ENCODE measurements at regions not wholly inside any gene's neighbourhood (a gene's known extent, or its start where the extent isn't known, plus 50 kb on each side); places are given as distances from the start of the nearest gene placed in this dataset.

DNA sequence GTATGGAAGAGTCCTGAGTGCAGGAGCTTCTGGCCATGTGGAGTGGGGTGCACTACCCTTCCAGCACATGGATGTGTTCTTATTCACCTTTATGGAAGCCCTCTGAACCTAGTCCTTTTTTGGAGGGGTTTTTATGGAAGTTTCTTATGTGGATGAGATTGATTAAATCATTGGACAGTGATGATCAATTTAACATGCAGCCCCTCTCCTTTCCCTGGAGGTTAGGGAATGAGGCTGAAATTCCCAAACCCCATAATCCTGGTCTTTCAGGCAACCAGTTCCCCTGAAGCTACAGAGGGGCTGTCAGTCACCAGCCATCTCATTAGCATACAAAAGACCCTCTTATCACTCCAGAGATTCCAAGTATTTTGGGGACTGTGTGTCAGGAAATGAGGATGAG is 183.9 kb upstream of the MAP3K7 start:
- intact Hi-C loops (cut with DNase I): no loop called here
- DNase-seq (ENCODE audit: extremely low spot score in 2 of 2): no peak
- TF ChIP-seq POLR2A (IDR thresholded peaks at IDR 0.05) (no peak), POLR2AphosphoS5 (IDR thresholded peaks at IDR 0.05; ENCODE audit: insufficient read depth in 1 of 2, low read depth in 1 of 2) (no peak)
- TF ChIP-seq, protein P1, sequence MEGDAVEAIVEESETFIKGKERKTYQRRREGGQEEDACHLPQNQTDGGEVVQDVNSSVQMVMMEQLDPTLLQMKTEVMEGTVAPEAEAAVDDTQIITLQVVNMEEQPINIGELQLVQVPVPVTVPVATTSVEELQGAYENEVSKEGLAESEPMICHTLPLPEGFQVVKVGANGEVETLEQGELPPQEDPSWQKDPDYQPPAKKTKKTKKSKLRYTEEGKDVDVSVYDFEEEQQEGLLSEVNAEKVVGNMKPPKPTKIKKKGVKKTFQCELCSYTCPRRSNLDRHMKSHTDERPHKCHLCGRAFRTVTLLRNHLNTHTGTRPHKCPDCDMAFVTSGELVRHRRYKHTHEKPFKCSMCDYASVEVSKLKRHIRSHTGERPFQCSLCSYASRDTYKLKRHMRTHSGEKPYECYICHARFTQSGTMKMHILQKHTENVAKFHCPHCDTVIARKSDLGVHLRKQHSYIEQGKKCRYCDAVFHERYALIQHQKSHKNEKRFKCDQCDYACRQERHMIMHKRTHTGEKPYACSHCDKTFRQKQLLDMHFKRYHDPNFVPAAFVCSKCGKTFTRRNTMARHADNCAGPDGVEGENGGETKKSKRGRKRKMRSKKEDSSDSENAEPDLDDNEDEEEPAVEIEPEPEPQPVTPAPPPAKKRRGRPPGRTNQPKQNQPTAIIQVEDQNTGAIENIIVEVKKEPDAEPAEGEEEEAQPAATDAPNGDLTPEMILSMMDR (IDR thresholded peaks at IDR 0.05): no peak

DNA sequence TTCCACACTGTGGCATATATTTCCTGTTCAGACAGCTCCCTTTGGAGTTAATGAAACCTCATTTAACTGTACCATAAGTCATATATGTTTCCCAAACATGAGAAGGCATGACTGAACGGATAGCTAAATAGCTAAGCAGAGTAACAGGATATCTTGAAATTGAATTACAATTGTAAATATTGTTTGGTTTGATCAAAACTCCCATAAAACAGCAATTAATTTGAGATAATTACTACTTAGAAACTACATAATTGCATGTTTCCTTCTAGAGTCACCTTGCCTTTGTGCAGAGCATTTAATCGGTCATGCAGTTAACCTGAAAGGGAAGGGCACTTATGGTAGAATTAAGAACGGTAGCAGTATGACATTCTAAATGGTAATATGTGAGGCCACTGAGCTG is 179.0 kb upstream of the MAP3K7 start:
- no peak overlapping the region for H3K27ac ChIP-seq
- H3K9me3 ChIP-seq: no peaks in the 10 kb centered on the region
- DNase-seq (ENCODE audit: extremely low spot score in 2 of 2): no peak
- H3K36me3 ChIP-seq: no peaks in the 10 kb centered on the region
- TF ChIP-seq, protein P1 (IDR thresholded peaks at IDR 0.05): no peak
- no peak for TF ChIP-seq POLR2A (IDR thresholded peaks at IDR 0.05)
- TF ChIP-seq POLR2AphosphoS5 (IDR thresholded peaks at IDR 0.05; ENCODE audit: insufficient read depth in 1 of 2, low read depth in 1 of 2): no peak
- H3K4me3 ChIP-seq: no peak overlapping the region
- no peaks in the 10 kb centered on the region for H3K4me1 ChIP-seq
- intact Hi-C loops (cut with DNase I): no loop called here
- no peaks in the 10 kb centered on the region for H3K27me3 ChIP-seq

More for the DNA sequence above, 183.9 kb upstream of the MAP3K7 start:
- Histone ChIP-seq H3K27ac (no peak overlapping the region), H3K4me3 (no peak overlapping the region), H3K4me1 (no peaks in the 10 kb centered on the region), H3K9me3 (no peaks in the 10 kb centered on the region), H3K36me3 (no peaks in the 10 kb centered on the region), H3K27me3 (no peaks in the 10 kb centered on the region)

DNA sequence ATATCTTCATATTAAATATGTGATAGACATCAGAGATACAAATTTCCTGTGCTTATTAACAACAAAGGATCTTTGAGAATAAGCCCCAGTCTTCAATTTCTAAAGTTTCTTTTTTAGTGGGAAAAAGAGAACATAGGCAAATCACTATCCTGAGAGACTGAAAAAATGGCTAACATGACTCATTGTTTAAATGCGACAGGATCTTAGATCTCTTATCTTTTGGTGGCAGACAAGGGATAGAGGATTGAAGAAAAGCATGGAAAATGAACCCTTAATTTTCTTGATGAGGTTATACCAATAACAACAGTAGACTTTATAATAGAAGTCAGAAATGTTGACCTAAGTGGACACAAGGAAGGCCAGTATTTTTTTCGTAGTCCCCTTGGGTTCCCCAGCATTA is 178.6 kb upstream of the MAP3K7 start:
- Histone ChIP-seq H3K36me3 (no peaks in the 10 kb centered on the region), H3K9me3 (no peaks in the 10 kb centered on the region), H3K27ac (no peak overlapping the region), H3K4me3 (no peak overlapping the region), H3K27me3 (no peaks in the 10 kb centered on the region), H3K4me1 (no peaks in the 10 kb centered on the region)
- intact Hi-C loops (cut with DNase I): no loop called here
- TF ChIP-seq POLR2A (IDR thresholded peaks at IDR 0.05): no peak
- TF ChIP-seq, protein P1 (IDR thresholded peaks at IDR 0.05): no peak
- no peak for TF ChIP-seq POLR2AphosphoS5 (IDR thresholded peaks at IDR 0.05; ENCODE audit: insufficient read depth in 1 of 2, low read depth in 1 of 2)
- no peak for DNase-seq (ENCODE audit: extremely low spot score in 2 of 2)

DNA sequence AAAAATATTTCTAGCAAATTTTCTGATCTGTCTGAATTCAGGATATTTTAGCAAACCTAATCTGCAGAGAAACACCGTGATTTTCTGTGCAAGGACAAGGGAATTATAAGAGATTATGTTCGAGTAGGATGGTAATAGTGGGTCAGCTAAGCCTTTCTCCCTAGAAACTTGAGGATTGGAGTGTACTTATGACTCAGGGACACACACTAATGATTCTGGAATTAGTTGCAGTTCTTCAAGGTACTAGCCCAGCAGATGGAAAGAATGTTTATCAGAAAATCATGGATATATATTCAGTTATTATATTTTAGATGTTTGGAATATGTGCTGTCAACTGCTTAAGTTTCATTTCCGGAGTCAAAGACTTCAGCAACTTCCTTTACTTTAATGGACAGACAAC is 177.1 kb upstream of the MAP3K7 start:
- H3K27ac ChIP-seq: no peak overlapping the region
- no peaks in the 10 kb centered on the region for H3K9me3 ChIP-seq
- H3K27me3 ChIP-seq: no peaks in the 10 kb centered on the region
- H3K4me1 ChIP-seq: no peaks in the 10 kb centered on the region
- intact Hi-C loops (cut with DNase I): no loop called here
- H3K4me3 ChIP-seq: no peak overlapping the region
- no peaks in the 10 kb centered on the region for H3K36me3 ChIP-seq
- no peak for TF ChIP-seq POLR2A (IDR thresholded peaks at IDR 0.05)
- TF ChIP-seq, protein P1 (IDR thresholded peaks at IDR 0.05): no peak
- no peak for TF ChIP-seq POLR2AphosphoS5 (IDR thresholded peaks at IDR 0.05; ENCODE audit: insufficient read depth in 1 of 2, low read depth in 1 of 2)
- DNase-seq (ENCODE audit: extremely low spot score in 2 of 2): no peak

DNA sequence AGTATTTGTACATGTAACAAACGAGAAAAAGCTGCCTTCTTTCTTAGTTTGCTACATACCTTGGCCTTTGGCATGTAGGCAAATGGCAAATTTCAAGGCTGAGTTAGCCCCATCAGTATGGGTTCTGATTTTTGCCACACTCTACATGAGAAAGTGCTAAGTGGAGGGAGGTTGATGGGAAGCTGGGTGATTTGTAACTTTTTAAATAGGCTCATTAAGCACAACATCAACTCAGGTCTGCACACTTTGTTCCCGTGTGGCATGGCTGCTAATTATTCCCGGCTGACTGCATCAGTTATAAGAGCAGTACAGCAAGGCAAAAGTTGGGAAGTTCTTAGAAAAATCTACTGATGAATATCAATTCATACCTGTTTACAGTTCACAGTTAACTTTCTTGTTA is 172.8 kb upstream of the MAP3K7 start:
- no peak for DNase-seq (ENCODE audit: extremely low spot score in 2 of 2)
- intact Hi-C loops (cut with DNase I): no loop called here
- Histone ChIP-seq H3K9me3 (no peaks in the 10 kb centered on the region), H3K4me3 (no peak overlapping the region), H3K4me1 (no peaks in the 10 kb centered on the region), H3K36me3 (no peaks in the 10 kb centered on the region), H3K27me3 (no peaks in the 10 kb centered on the region), H3K27ac (no peak overlapping the region)
- TF ChIP-seq POLR2AphosphoS5 (IDR thresholded peaks at IDR 0.05; ENCODE audit: insufficient read depth in 1 of 2, low read depth in 1 of 2) (no peak), POLR2A (IDR thresholded peaks at IDR 0.05) (no peak)
- TF ChIP-seq, protein P1 (IDR thresholded peaks at IDR 0.05): no peak
